HG03565 (cell line): ENCODE measurements at regions not wholly inside any gene's neighbourhood (a gene's known extent, or its start where the extent isn't known, plus 50 kb on each side); places are given as distances from the start of the nearest gene placed in this dataset.
"Not testable (repeated sequence)": the region's sequence is repeated elsewhere in the genome, so short reads cannot be mapped to it uniquely, and the experiment has no call there.

Experiments
- ATAC-seq: cut with Tn5 transposase; IDR thresholded peaks from one replicate; pipeline ENCODE4 v1.9.1; 2021; ENCODE audit warnings: mild to moderate bottlenecking, moderate library complexity; ENCODE audit not compliant: unreplicated experiment

DNA sequence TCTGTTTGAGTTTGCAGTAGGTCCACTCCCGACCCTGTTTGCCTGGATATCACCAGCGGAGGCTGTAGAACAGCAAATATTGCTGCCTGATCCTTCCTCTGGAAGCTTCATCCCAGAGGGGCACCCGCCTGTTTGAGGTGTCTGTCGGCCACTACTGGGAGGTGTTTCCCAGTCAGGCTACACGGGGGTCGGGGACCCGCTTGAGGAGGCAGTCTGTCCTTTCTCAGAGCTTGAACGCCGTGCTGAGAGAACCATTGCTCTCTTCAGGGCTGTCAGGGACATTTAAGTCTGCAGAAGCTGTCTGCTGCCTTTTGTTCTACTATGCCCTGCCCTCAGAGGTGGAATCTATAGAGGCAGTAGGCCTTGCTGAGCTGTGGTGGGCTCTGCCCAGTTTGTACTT lies 422.3 kb downstream of the CCDC85A start:
- not testable (repeated sequence) for ATAC-seq

DNA sequence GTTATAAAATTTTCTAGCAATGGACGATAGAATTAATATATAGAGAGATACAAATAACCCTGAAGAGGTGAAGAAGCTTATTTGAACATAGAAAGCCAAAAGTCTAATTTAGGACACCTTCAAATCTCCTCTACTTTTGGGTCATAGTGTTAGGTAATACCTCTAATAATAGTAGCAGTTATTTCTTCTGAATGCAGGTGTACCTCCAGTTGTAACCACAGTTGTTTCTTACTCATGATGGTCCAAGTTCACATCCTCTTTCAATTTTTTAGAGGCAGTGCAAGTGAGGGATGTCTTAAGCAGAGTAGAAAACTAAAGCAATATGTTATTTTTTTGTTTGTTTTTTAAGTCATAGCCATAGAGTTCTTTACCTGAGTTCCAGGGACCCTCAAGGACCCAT lies 429.5 kb downstream of the CCDC85A start:
- ATAC-seq = peak; percentile 87

DNA sequence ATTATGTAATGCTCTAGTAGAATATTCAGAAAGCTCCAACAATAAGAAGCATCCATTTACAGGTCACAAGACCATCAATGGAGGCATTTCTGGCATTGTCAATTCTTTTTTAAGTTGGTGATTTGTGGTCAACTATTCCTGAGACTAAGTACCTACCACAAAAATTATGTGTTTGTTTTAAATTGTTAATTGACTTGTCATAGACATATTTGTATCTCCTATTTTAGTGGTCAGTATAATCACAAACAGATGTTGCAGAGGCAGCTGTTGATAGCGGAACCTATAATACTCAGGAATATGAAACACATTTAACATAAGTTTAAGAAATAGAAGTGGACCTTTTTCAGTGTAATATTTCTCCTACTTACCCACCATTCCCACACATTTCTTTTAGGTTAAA lies 430.1 kb downstream of the CCDC85A start:
- no peak for ATAC-seq

DNA sequence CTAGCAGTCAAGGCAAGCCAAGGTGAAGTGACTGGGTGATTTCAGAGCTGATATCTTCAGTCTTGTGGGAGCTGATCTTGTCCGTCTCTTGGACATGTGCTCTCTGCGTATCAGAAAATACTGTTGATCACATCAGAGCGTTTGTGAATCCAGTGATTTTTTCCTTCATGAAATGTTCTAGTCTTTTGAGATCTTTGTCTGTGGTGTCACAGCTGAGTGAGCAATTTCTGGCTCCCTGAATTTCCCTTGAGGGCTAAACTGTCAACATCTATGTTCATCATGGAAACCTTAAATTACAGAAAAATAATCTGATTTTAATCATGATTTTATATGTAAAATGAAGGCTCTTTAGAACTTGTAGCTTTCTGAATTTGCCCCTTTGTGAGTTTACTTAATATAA lies 432.0 kb downstream of the CCDC85A start:
- ATAC-seq = no peak

DNA sequence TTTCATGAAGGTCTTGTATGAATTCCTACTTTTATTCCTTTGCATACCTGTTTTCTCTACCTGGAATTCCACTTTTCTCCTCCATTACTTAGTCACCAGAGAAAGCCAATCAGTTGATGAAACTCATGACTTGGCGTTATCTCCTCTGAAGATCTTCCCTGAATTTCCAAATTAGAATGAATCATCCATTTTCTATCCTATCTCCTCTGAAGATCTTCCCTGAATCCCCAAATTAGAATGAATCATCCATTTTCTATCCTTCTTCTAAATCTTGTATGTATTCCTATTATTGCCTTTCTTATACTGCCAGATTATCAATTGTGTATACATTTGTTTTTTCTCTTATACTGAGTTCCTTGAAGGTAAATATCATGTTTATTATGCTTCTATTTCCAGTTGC lies 440.4 kb downstream of the CCDC85A start:
- no peak for ATAC-seq

DNA sequence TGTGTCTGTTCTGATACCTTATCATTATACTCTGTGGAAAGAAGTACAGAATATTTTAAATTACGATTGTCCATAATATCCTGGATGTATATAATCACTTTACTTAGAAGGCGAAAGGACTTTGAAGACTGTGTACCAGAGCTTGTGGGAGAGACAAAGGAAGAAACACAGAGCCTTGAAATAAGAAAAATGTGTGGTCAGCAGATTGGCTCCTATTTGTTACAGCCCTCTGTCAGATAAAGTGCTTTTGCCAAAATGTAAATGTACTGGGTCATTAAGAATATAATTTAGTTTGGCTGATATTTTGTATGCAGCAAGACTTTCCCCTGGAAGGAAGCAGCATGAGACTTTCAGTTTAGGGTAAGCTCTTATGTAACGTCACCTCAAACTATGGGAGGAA lies 443.1 kb downstream of the CCDC85A start:
- no peak for ATAC-seq

DNA sequence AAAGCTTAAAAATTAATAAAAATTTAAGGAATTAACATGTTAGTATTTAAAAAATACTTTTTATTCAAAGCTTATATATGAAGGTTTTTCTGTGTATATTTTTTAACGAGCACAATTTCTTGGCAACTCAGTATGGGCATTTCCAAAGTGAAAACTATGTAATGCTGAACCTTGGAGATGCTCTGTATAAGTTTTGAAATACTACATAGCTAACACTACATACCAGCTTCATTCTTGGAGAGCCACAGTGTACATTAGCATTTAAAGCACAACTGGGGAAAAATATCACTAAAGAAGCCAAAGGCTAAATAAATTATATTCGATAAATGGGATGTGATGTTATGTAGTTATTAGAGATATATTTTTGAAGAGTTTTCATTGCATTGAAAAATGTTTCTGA lies 446.5 kb downstream of the CCDC85A start:
- no peak for ATAC-seq

DNA sequence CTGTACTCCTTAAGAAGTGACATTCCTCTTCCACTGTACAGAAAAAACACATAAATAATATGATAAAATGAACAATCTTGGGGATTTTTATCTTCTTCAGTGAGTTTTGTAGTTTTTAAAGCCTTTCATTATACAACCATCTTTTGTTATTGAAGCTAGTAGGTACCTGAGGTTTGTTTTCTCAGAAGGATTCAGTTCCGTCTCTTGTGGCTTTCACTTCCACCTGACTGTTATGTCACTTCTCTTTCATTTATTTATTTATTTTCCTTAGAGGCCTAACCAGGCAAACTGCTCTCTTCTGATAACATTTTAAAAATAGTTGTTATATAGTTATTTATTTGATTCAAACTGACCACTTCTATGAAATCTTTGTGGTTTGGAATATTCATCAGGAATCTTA lies 464.2 kb downstream of the CCDC85A start:
- ATAC-seq = no peak

DNA sequence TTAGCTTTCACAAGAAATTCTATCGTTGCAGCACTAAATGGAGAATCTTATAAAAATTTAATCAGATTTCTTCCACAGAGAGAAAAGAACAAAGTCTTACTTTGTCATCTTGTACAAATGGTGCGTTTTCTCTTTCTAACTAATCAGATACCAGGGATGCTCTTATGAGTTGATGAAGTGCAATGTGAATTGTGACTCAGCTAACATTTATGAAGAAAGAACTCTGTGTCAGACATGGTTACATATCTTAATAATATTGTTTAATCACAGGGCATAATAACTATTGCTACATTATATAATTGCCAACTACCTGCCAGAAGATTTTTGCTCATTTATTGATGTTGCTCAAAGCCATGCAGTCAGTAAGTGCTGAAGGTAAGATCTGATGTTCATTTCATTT lies 465.0 kb downstream of the CCDC85A start:
- no peak for ATAC-seq

DNA sequence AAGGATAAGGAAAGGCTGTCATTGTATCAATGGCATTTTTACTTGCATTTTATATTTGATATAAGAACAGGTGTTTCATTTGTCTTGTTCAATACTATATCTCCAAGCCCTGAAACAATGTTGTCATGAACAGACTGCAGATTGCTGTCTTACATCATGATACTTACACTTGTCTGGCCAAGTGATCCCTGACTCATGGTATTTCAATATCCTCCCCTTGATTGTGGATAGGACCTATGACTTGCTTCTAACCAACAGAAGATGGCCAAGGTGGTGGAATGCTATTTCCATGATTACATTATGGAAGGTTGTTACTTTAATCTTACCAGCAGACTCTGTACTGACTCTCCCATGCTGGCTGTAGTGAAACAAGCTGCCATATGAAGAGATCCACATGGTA lies 471.1 kb downstream of the CCDC85A start:
- no peak for ATAC-seq

DNA sequence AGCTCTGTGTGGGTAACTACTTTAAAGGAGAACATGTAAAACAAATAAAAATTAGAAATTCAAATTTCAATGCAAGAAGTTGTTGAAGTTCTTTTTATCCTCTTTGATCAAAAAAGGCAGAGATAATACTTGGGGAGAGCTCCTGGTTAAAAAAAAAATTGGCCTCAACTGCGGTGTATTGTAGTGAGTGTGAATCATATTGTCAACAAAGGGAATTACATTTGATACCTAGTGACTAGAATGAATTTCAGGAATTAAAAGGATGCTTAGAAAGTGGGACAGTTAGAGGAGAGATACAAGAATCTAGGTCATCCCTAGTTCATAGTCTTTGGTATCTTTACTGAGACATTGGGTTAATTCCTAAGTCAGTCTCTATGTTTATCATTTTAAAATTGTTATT lies 473.0 kb downstream of the CCDC85A start:
- ATAC-seq = no peak

DNA sequence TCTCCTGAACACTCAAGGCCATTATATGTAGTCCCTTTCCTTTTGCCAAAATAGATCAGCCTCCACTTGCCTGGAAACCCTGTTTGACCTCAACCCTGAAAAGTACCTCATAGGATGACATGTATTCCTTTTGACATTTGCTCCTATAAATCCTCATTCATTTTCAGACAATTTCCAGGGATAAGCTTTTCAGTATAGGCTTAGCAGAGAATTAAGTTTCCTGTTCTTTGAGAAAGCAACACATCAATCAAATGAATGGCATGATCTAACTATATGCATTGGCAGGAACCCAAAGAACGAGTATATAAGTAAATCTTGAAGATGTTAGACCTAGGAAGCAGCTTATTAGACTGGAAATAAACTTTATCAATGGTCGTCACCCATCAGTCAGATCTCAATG lies 483.0 kb downstream of the CCDC85A start:
- ATAC-seq = no peak

DNA sequence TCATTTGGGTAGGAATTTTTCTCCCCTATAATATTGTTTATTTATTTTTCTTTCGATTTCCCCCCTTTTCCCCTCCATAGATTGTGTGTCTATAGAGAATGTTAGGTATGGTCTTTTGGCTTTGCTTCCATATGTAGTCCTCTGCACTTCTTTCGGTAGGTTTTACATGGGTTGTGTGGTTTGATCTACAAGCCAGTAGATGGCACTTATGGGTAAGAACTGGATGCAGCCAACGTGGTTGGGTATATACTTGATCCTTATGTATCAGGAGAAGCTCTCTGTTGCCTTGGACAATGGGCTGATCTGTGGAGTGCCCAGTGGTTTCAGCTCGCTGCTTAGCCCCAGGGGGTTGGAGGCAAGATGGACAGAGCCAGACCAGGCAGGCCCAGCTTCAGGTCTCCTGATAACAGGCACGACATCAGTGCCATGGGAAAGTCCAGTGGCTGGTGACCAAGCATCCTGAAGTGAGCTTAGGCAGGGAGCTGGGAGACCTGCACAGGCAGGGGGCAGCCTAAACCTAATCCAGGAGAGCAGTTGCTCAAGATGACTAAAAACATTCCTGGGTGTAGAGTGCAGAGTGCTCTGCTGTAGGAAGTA lies 488.3 kb downstream of the CCDC85A start:
- ATAC-seq = no peak

DNA sequence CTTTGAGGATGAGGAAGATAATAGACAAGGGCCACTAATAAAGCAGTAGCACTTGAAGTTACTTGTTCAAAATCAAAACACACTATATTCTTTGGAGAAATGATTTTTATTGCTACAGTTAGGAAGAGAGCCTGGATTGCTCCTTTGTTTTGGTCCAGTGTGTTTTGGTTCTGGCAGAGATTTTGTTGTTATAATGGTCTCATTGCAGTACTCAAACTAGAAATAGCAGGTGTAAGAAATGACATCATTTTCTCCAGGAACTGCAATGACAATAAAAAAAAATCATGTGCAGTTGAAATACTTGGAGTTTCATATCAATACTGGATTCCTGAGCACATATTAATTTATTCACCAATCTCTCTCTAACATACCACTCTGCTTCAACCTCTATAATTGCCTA lies 490.3 kb downstream of the CCDC85A start:
- ATAC-seq = no peak

DNA sequence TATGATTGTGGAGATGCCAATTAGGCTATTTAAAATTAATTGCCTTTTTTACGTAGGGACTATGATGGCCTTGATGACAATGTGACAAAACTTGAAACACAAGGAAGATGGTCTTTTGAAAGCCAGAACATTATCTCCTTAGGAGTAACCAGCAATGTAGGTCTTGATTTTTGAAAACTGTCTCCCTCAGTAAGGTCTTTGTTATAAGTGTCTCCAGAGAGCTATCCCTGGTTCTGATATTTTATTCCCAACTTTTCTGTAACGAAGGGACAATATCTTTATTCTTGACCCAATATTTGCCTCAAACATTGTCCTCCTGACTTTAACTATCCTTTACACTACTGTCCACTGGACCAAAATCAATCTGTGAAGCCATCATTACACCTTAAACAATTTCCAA lies 493.2 kb downstream of the CCDC85A start:
- no peak for ATAC-seq

DNA sequence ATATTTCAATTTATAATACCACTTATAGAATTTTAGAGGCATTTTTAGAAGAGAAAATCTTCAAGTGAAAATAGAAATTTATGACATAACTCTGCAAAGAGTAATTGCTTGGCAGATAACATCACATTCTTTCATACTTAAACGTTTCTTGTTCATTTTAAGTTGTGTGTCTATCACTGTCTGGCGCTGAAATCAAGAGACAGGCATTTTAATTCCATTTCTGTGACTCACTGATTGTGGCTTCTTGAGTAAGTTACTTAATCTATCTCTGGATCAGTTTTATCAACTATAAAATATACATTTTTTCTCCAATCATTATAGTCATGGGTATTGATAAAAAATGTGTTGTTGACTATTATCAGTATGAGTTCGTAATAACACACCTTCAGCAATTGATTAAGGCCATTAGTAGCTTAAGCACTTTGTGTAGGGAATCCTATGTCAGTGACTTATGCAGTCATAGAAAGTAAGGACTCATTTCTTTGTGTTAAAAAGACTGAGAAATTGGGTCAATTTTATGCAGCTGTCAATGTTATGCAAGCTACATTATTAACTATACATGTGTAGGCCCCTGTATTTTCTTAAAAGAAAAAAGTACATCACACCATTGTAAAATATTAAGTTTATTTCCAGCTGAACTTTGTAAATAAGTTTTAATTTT lies 497.3 kb downstream of the CCDC85A start:
- ATAC-seq = no peak

DNA sequence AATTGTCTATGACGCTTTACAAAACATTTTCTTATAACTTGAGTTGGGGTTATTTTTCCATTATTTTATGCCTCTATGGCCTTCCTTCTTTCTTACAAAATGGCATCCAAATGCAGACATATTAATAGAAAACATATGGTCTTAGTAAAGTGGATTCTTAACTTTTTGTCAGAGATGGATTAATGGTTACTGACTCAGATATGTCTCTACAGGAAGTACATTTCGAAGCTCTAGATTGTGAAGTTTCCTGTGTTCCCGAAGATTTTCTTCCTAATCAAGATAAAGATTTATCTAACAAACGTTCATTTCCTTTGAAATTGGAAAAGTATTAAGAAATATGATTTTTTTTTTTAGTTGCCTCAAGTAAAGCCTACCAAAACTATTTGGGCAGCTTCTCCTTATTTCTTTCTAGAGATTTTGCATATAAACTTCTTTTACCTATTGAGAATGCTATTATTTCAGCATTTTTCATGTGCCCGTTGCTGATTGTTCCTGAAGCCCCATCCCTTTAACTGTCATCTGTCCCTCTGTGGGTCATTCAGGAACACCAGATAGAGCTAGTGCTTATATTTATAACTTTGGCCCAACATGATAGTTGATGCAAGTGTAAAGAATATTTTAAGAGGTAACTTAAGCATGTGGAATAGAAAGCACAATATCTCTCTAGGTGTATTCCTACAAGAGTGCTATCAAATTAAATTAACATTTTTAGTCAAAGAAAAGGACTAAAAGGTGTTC lies 498.0 kb downstream of the CCDC85A start:
- ATAC-seq = no peak

DNA sequence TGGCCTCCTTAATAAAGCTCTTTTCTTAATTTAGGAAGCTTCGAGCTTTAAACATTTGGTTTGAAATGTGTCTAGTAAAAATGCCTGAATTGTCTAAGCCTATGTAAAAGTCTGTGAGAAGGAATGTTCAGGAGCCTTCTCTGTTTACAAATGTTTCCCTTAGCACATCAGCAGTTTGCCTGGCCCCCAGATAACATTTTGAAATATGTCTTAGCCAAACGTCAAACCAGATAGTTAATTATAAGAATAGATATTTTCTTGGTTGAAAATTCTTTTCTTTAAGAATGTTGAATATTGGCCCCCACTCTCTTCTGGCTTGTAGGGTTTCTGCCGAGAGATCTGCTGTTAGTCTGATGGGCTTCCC lies 498.6 kb downstream of the CCDC85A start:
- ATAC-seq = no peak

DNA sequence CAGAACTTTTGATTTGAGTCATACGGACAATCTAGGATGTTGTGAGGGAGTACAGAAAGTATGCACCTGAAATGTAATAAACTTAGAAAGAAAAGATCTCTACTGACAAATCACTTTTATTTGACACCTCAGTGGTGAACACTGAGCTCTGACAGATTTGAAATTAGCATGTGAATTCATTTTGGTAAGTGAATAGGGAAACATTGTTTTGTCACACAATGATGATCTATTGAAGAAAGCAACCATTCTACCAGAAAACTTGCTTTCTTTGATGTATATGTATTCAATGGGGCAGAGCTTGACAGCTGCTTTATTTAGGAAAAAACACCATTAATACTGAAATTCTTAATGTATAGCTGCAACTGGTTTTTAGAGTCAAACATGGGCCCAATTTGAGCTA lies 500.5 kb downstream of the CCDC85A start:
- no peak for ATAC-seq

DNA sequence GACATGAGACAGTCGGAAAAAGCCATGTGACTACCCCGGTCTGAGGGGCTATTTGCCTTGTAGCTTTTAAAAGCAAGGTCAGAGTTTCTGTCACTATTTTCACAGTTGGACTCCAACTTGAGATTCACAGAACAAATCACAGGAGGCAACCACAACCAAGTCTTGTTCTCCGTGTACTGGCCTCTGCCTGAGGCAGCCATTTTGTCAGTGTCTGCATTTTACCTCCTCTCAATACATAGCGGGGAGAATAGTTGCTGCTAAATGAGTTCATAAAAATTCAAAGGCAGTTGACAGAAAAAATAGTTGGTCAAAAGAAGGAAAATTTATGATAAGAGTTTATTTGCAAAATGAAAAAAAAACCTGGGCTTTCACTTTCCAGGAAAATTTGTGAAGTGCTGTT lies 501.4 kb downstream of the CCDC85A start:
- ATAC-seq = no peak

DNA sequence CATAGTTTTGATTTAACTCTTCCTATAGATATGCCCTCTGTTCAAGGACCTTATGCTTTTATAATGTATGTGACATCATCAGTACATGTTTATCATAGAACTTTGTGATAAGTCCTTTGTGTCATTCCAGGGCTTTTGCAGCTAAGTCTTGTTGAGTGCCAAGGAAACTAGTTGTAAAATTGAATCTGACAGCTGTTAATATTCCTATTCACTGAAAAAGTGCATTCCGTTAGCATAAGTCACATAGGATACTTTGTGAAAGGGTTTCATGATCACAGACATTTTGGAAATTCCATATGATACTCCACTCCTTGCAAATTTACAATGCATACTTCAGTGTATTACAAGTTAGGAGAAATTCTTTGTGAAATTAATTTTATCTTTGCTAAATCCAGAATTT lies 503.4 kb downstream of the CCDC85A start:
- ATAC-seq = no peak

DNA sequence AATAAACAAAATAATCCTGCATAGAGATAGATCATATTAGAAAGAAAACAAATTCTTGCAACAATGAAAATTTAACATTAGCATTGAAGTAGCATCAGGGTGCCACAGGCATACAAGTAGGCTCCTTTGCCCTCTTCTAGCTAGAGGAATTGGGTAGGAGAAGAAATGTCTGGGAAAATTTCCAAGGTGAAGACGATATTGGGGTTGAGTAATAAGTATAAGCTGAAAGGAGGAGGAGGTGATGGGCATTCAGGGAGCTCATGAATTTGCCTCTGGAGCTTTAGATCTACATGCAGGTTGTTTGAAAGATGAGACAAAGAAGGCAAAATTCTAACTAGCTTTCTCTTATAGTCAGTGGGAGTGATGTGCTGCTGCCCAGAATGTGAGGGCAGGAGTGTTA lies 504.9 kb downstream of the CCDC85A start:
- no peak for ATAC-seq

DNA sequence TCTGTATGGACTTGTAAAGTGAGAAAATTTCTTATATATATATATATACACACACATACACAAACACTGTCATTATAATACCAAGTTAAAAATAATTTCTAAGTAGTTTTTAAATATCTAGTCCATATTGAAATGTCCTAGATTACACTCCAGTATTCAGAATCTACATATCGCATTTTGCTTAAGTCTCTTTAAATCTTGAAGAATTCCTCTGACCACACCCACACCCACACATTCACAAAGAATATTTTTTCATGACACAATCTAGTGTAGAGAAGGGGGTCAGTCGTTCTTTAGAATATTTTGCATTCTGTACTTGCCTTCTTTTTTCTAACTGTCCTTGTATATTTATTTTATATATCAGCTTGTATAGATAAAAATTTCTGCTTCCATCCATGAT lies 509.7 kb downstream of the CCDC85A start:
- ATAC-seq = no peak
